WTC11 (cell line): ENCODE measurements at regions not wholly inside any gene's neighbourhood (a gene's known extent, or its start where the extent isn't known, plus 50 kb on each side); places are given as distances from the start of the nearest gene placed in this dataset.

Experiments used
- ATAC-seq: fragments of 200-7000 bp; cut with Tn5 transposase; 2 replicates; pipeline ENCODE4 v1.10.0; 2021; ENCODE audit warnings: mild to moderate bottlenecking, moderate library complexity
- CTCF ChIA-PET: fragments of 300-600 bp; sonication (Branson Sonifier 250); formaldehyde crosslinking; loops from one replicate; lab custom pipeline; 2021; ENCODE audit warnings: antibody characterized with exemption; lab: Charles Lee
- POLR2A ChIA-PET: fragments of 350-600 bp; sonication (Branson Sonifier 250); formaldehyde crosslinking; loops from one replicate; lab custom pipeline; 2021; ENCODE audit warnings: antibody characterized with exemption; lab: Charles Lee
- DNase-seq: peaks from one replicate; pipeline ENCODE4 v3.0.0; 2021; ENCODE audit warnings: low spot score
- H3K27ac Mint-ChIP-seq: 2 replicates; pipeline ENCODE4 v1.8.0; 2021; ENCODE audit warnings: mixed read lengths
- H3K27me3 Mint-ChIP-seq: 2 replicates; pipeline ENCODE4 v1.8.0; 2021; ENCODE audit warnings: low read depth, mild to moderate bottlenecking, moderate library complexity, mixed read lengths
- H3K36me3 Mint-ChIP-seq: 2 replicates; pipeline ENCODE4 v1.8.0; 2021; ENCODE audit warnings: mixed read lengths
- H3K4me1 Mint-ChIP-seq: 2 replicates; pipeline ENCODE4 v1.8.0; 2022; ENCODE audit warnings: mixed read lengths
- H3K4me3 Mint-ChIP-seq: 2 replicates; pipeline ENCODE4 v1.8.0; 2021; ENCODE audit warnings: mild to moderate bottlenecking, moderate library complexity, mixed read lengths
- H3K9me3 Mint-ChIP-seq: 2 replicates; pipeline ENCODE4 v1.8.0; 2021; ENCODE audit warnings: mixed read lengths
- E2F5 ChIP-seq: sonication (generic); formaldehyde crosslinking; IDR thresholded peaks from 2 replicates; pipeline ENCODE4 v1.8.1; 2022; ENCODE audit warnings: mild to moderate bottlenecking, moderate library complexity, missing genetic modification reagents
- ESRRA ChIP-seq: sonication (generic); formaldehyde crosslinking; IDR thresholded peaks from 2 replicates; pipeline ENCODE4 v1.8.1; 2022; ENCODE audit warnings: mild to moderate bottlenecking, missing genetic modification reagents, borderline replicate concordance
- GABPB1 ChIP-seq: sonication (generic); formaldehyde crosslinking; IDR thresholded peaks from 2 replicates; pipeline ENCODE4 v1.8.1; 2023; ENCODE audit warnings: mild to moderate bottlenecking, missing genetic modification reagents
- IRF1 ChIP-seq: sonication (generic); formaldehyde crosslinking; IDR thresholded peaks from 2 replicates; pipeline ENCODE4 v1.8.0; 2023; ENCODE audit warnings: missing genetic modification reagents
- IRF2 ChIP-seq: sonication (generic); formaldehyde crosslinking; IDR thresholded peaks from 2 replicates; pipeline ENCODE4 v1.8.0; 2022; ENCODE audit warnings: low read depth, missing genetic modification reagents, borderline replicate concordance
- NR1H2 ChIP-seq: sonication (generic); formaldehyde crosslinking; IDR thresholded peaks from 2 replicates; pipeline ENCODE4 v1.9.0; 2021; ENCODE audit warnings: mild to moderate bottlenecking, moderate library complexity, missing genetic modification reagents
- PREB ChIP-seq: sonication (generic); formaldehyde crosslinking; IDR thresholded peaks from 2 replicates; pipeline ENCODE4 v1.8.1; 2022; ENCODE audit warnings: mild to moderate bottlenecking, missing genetic modification reagents, moderate library complexity, borderline replicate concordance
- SOX15 ChIP-seq: fragments of 250-450 bp; sonication (Bioruptor Pico); IDR thresholded peaks from 2 replicates; pipeline ENCODE4 v1.9.0; 2021; ENCODE audit warnings: mild to moderate bottlenecking
- ZBTB43 ChIP-seq: sonication (generic); formaldehyde crosslinking; IDR thresholded peaks from 2 replicates; pipeline ENCODE4 v1.8.1; 2023; ENCODE audit warnings: mild to moderate bottlenecking, missing genetic modification reagents
- ZNF121 ChIP-seq: sonication (generic); formaldehyde crosslinking; IDR thresholded peaks from 2 replicates; pipeline ENCODE4 v1.8.0; 2023; ENCODE audit warnings: missing genetic modification reagents
- ZNF138 ChIP-seq: sonication (generic); formaldehyde crosslinking; conservative IDR thresholded peaks from 2 replicates; pipeline ENCODE4 v1.8.1; 2022; ENCODE audit warnings: mild to moderate bottlenecking, moderate library complexity, missing genetic modification reagents
- ZNF317 ChIP-seq: sonication (generic); formaldehyde crosslinking; IDR thresholded peaks from 2 replicates; pipeline ENCODE4 v1.8.1; 2023; ENCODE audit warnings: low read depth, mild to moderate bottlenecking, moderate library complexity, missing genetic modification reagents, borderline replicate concordance
- ZNF416 ChIP-seq: fragments of 250-450 bp; sonication (Bioruptor Pico); IDR thresholded peaks from 2 replicates; pipeline ENCODE4 v1.9.0; 2021; ENCODE audit warnings: mild to moderate bottlenecking, inconsistent platforms
- ZNF423 ChIP-seq: fragments of 250-450 bp; sonication (Bioruptor Pico); IDR thresholded peaks from 2 replicates; pipeline ENCODE4 v2.1.2; 2022; ENCODE audit warnings: mild to moderate bottlenecking, moderate library complexity
- ZNF671 ChIP-seq: fragments of 250-450 bp; sonication (Bioruptor Pico); IDR thresholded peaks from 2 replicates; pipeline ENCODE4 v1.8.0; 2021; ENCODE audit warnings: mild to moderate bottlenecking
- TF ChIP-seq, protein P1 (sequence below): fragments of 250-450 bp; sonication (Bioruptor Pico); IDR thresholded peaks from 2 replicates; pipeline ENCODE4 v1.8.0; 2021; ENCODE audit warnings: mild to moderate bottlenecking
- TF ChIP-seq, protein P2 (sequence below): sonication (generic); formaldehyde crosslinking; IDR thresholded peaks from 2 replicates; pipeline ENCODE4 v1.8.1; 2023; ENCODE audit warnings: mild to moderate bottlenecking, missing genetic modification reagents, borderline replicate concordance
- TF ChIP-seq, protein P3 (sequence below): sonication (generic); formaldehyde crosslinking; IDR thresholded peaks from 2 replicates; pipeline ENCODE4 v1.8.0; 2022; ENCODE audit warnings: mild to moderate bottlenecking, missing genetic modification reagents
- TF ChIP-seq, protein P4 (sequence below): fragments of 250-450 bp; sonication (Bioruptor Pico); conservative IDR thresholded peaks from 2 replicates; pipeline ENCODE4 v1.9.0; 2021; ENCODE audit warnings: mild to moderate bottlenecking

GRCh38 chr10:5268743-5269142 is 72.1 kb downstream of the AKR1C4 start:
- POLR2A ChIA-PET, result no interaction called here
- no peaks in the 10 kb centered on the region for H3K4me1 Mint-ChIP-seq
- no peak for DNase-seq
- H3K27ac Mint-ChIP-seq, result no peak overlapping the region
- H3K4me3 Mint-ChIP-seq, result no peak overlapping the region
- CTCF ChIA-PET, result no interaction called here
- H3K36me3 Mint-ChIP-seq, result peaks cover 16% of the 10 kb centered on the region
- TF ChIP-seq ZNF416 (CRISPR knock-in tag), result no peak
- no peak for TF ChIP-seq IRF1 (CRISPR knock-in tag)
- no peak for TF ChIP-seq ZBTB43 (CRISPR knock-in tag)
- ATAC-seq, result no peak
- H3K27me3 Mint-ChIP-seq, result no peaks in the 10 kb centered on the region
- H3K9me3 Mint-ChIP-seq, result peaks cover 40% of the 10 kb centered on the region

DNA sequence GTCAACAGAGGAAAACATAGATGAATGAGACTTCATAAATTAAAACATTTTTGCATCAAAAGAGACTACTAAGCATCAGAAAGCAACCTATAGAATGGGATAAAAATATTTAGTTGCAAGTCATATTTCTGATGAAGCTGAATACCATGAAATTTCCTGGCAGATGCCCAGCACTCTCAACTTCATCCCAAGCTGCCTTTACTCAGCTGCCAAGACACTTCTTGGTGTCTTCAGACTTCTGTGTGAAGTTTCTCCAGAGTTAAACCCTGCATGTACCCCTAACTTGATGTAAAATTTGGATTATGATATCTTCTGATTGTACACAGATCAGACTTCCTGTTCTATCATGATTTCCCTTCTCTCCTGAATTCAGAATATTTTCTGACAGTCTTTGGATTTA is 73.2 kb downstream of the AKR1C4 start:
- CTCF ChIA-PET, result no interaction called here
- DNase-seq (no peak), ATAC-seq (no peak)
- POLR2A ChIA-PET, result no interaction called here
- no peaks in the 10 kb centered on the region for H3K4me1 Mint-ChIP-seq
- no peak overlapping the region for H3K27ac Mint-ChIP-seq
- peaks cover 8% of the 10 kb centered on the region for H3K36me3 Mint-ChIP-seq
- H3K9me3 Mint-ChIP-seq, result peaks cover 33% of the 10 kb centered on the region
- H3K27me3 Mint-ChIP-seq, result no peaks in the 10 kb centered on the region
- TF ChIP-seq E2F5 (CRISPR knock-in tag), result no peak
- TF ChIP-seq ZNF423 (CRISPR knock-in tag), result no peak
- TF ChIP-seq, protein P1, sequence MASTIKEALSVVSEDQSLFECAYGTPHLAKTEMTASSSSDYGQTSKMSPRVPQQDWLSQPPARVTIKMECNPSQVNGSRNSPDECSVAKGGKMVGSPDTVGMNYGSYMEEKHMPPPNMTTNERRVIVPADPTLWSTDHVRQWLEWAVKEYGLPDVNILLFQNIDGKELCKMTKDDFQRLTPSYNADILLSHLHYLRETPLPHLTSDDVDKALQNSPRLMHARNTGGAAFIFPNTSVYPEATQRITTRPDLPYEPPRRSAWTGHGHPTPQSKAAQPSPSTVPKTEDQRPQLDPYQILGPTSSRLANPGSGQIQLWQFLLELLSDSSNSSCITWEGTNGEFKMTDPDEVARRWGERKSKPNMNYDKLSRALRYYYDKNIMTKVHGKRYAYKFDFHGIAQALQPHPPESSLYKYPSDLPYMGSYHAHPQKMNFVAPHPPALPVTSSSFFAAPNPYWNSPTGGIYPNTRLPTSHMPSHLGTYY, result no peak
- TF ChIP-seq NR1H2 (CRISPR knock-in tag), result no peak
- TF ChIP-seq ZNF121 (CRISPR knock-in tag), result no peak
- TF ChIP-seq ZNF138 (CRISPR knock-in tag), result no peak
- TF ChIP-seq, protein P2, sequence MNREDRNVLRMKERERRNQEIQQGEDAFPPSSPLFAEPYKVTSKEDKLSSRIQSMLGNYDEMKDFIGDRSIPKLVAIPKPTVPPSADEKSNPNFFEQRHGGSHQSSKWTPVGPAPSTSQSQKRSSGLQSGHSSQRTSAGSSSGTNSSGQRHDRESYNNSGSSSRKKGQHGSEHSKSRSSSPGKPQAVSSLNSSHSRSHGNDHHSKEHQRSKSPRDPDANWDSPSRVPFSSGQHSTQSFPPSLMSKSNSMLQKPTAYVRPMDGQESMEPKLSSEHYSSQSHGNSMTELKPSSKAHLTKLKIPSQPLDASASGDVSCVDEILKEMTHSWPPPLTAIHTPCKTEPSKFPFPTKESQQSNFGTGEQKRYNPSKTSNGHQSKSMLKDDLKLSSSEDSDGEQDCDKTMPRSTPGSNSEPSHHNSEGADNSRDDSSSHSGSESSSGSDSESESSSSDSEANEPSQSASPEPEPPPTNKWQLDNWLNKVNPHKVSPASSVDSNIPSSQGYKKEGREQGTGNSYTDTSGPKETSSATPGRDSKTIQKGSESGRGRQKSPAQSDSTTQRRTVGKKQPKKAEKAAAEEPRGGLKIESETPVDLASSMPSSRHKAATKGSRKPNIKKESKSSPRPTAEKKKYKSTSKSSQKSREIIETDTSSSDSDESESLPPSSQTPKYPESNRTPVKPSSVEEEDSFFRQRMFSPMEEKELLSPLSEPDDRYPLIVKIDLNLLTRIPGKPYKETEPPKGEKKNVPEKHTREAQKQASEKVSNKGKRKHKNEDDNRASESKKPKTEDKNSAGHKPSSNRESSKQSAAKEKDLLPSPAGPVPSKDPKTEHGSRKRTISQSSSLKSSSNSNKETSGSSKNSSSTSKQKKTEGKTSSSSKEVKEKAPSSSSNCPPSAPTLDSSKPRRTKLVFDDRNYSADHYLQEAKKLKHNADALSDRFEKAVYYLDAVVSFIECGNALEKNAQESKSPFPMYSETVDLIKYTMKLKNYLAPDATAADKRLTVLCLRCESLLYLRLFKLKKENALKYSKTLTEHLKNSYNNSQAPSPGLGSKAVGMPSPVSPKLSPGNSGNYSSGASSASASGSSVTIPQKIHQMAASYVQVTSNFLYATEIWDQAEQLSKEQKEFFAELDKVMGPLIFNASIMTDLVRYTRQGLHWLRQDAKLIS (CRISPR knock-in tag), result no peak
- TF ChIP-seq, protein P3, sequence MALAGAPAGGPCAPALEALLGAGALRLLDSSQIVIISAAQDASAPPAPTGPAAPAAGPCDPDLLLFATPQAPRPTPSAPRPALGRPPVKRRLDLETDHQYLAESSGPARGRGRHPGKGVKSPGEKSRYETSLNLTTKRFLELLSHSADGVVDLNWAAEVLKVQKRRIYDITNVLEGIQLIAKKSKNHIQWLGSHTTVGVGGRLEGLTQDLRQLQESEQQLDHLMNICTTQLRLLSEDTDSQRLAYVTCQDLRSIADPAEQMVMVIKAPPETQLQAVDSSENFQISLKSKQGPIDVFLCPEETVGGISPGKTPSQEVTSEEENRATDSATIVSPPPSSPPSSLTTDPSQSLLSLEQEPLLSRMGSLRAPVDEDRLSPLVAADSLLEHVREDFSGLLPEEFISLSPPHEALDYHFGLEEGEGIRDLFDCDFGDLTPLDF (CRISPR knock-in tag), result no peak
- no peak overlapping the region for H3K4me3 Mint-ChIP-seq

- H3K4me1 Mint-ChIP-seq, result no peaks in the 10 kb centered on the region
- ChIA-PET POLR2A (no interaction called here), CTCF (no interaction called here)
- H3K27ac Mint-ChIP-seq, result no peak overlapping the region
- peaks cover 2% of the 10 kb centered on the region; the same call in 1 of the 2 replicates for H3K36me3 Mint-ChIP-seq
- no peak for DNase-seq
- no peak overlapping the region for H3K4me3 Mint-ChIP-seq
- no peak for ATAC-seq
- H3K27me3 Mint-ChIP-seq, result no peaks in the 10 kb centered on the region
- H3K9me3 Mint-ChIP-seq, result peaks cover 22% of the 10 kb centered on the region
- TF ChIP-seq ZNF317 (CRISPR knock-in tag) (no peak), IRF2 (CRISPR knock-in tag) (no peak), GABPB1 (CRISPR knock-in tag) (no peak), ZNF671 (CRISPR knock-in tag) (no peak), IRF1 (CRISPR knock-in tag) (no peak), SOX15 (CRISPR knock-in tag) (no peak), PREB (CRISPR knock-in tag) (no peak), ESRRA (CRISPR knock-in tag) (no peak)
- TF ChIP-seq, protein P4, sequence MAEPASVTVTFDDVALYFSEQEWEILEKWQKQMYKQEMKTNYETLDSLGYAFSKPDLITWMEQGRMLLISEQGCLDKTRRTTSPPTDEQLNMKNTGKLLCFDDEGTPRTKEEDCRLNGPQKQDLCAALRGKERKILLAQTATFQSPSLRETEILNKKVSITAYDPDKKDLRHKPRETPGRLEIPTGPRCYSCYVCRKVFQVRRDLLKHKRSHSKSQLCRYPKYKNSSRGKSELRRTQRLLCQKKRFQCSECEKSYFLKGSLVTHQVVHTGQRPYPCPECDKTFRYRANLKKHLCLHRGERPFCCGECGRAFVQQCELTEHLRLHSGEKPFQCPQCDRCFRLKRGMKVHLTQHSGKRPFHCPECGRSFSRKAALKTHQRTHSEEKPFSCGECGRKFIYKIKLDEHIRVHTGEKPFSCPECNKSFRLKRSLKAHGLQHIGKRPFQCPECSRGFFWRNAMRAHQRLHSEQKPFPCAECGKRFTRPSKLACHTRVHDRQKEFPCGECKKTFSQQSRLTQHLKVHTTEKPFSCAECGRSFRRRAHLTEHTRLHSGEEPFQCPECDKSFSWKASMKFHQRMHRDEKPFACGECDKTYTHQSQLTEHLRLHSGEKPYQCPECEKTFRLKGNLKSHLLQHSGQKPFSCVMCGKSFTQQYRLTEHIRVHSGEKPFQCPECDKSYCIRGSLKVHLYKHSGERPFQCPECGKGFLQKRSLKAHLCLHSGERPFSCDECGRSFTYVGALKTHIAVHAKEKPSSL, result no peak
Measured at GRCh38 chr10:5271526-5271925, 74.9 kb downstream of the AKR1C4 start.
